Muscle layer of duodenum (tissue), 2 donors: ENCODE measurements at regions not wholly inside any gene's neighbourhood (a gene's known extent, or its start where the extent isn't known, plus 50 kb on each side); places are given as distances from the start of the nearest gene placed in this dataset.
A peak's percentile ranks its signal among the peaks of the same experiment; 100 is the strongest.
"Not testable (repeated sequence)": the region's sequence is repeated elsewhere in the genome, so short reads cannot be mapped to it uniquely, and the experiment has no call there.

ENCODE experiments used
- H3K27ac ChIP-seq: one replicate; pipeline ENCODE4 v1.7.0; 2013; ENCODE audit warnings: mild to moderate bottlenecking, low read length
- H3K27me3 ChIP-seq: one replicate; pipeline ENCODE4 v1.7.0; 2013; ENCODE audit warnings: low read depth, mild to moderate bottlenecking, control low read depth, low read length
- H3K36me3 ChIP-seq, 2 donors: one replicate each; pipeline ENCODE4 v1.7.0; 2013; ENCODE audit warnings: low read length in 2 of 2, control low read depth in 1 of 2, mild to moderate bottlenecking in 1 of 2; ENCODE audit not compliant: insufficient read depth in 2 of 2, control insufficient read depth in 1 of 2
- H3K4me1 ChIP-seq, 2 donors: one replicate each; pipeline ENCODE4 v1.7.0; 2013; ENCODE audit warnings: low read length in 2 of 2, mild to moderate bottlenecking in 2 of 2, control low read depth in 1 of 2, moderate library complexity in 1 of 2; ENCODE audit not compliant: insufficient read depth in 2 of 2, control insufficient read depth in 1 of 2
- H3K4me3 ChIP-seq, 2 donors: one replicate each; pipeline ENCODE4 v1.7.0; 2013; ENCODE audit warnings: low read length in 2 of 2, low read depth in 1 of 2, mild to moderate bottlenecking in 1 of 2
- H3K9me3 ChIP-seq, 2 donors: one replicate each; pipeline ENCODE4 v1.7.0; 2013; ENCODE audit warnings: low read length in 2 of 2, control low read depth in 1 of 2, mild to moderate bottlenecking in 1 of 2; ENCODE audit not compliant: control insufficient read depth in 1 of 2
- donor health status: healthy.

- not testable (repeated sequence) for H3K9me3 ChIP-seq, H3K4me3 ChIP-seq, H3K36me3 ChIP-seq, H3K27me3 ChIP-seq
- H3K27ac ChIP-seq = peak overlapping the region; percentile 93
- peaks cover 17 to 24% of the 10 kb centered on the region in 2 donors for H3K4me1 ChIP-seq
Measured at GRCh38 chr1:8118736-8119135, 92.6 kb upstream of the ERRFI1 start.

DNA sequence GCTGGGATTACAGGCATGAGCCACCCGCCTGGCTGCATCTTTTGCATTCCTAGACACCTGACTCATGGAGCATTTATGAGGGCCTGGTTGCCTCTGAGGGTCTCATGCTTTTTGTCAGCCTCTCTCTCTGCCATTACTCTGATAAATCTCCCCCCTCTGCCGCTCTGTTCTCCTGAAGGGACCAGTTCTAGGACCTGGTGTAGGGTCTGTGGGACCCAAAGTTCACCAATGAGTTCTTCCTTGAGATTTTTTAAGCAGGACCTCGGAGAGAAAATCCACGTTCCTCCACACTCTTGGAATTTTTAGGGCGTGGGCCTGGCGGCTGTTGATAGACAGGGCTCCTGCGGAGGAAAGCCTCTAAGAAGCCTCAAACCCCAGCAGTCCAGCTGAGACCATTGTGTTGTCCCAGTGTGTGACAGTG lies 91.9 kb upstream of the ERRFI1 start:
- H3K27ac ChIP-seq = peak overlapping the region; percentile 93
- H3K27me3 ChIP-seq = no peaks in the 10 kb centered on the region
- no peaks in the 10 kb centered on the region for H3K9me3 ChIP-seq
- H3K4me3 ChIP-seq = peak overlapping the region in 1 of 2 donors; percentile 22
- H3K4me1 ChIP-seq = peaks cover 17 to 24% of the 10 kb centered on the region in 2 donors
- H3K36me3 ChIP-seq = peaks cover 0 to 5% of the 10 kb centered on the region in 2 donors

DNA sequence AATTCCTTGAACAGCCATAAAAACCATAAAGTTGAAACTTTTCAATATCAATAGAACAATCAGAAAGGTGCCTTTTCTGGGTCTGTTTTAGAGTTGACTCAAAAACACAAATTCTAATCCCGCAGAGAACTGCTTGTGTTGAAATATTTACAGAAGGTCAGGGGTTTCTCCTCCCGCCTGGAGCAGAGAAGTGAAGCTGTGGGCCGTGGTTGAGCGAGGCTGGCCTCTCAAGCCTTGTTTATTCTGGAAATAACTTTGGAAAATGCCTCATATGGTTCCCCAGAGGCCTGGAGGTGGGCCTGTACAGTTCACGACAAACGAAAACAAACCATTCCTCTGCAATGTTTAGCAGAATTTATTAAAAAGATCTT lies 90.8 kb upstream of the ERRFI1 start:
- Histone ChIP-seq H3K4me3 (no peak overlapping the region), H3K27me3 (no peaks in the 10 kb centered on the region), H3K9me3 (no peaks in the 10 kb centered on the region), H3K4me1 (peaks cover 13 to 22% of the 10 kb centered on the region in 2 donors), H3K27ac (peak overlapping the region; percentile 86), H3K36me3 (peaks cover 0 to 5% of the 10 kb centered on the region in 2 donors)

GRCh38 chr1:8115769-8116167 lies 89.7 kb upstream of the ERRFI1 start:
- Histone ChIP-seq H3K36me3 (peaks cover 0 to 5% of the 10 kb centered on the region in 2 donors), H3K9me3 (no peaks in the 10 kb centered on the region), H3K27ac (peak overlapping the region; percentile 86), H3K27me3 (no peaks in the 10 kb centered on the region), H3K4me1 (peaks cover 10 to 15% of the 10 kb centered on the region in 2 donors), H3K4me3 (no peak overlapping the region)

DNA sequence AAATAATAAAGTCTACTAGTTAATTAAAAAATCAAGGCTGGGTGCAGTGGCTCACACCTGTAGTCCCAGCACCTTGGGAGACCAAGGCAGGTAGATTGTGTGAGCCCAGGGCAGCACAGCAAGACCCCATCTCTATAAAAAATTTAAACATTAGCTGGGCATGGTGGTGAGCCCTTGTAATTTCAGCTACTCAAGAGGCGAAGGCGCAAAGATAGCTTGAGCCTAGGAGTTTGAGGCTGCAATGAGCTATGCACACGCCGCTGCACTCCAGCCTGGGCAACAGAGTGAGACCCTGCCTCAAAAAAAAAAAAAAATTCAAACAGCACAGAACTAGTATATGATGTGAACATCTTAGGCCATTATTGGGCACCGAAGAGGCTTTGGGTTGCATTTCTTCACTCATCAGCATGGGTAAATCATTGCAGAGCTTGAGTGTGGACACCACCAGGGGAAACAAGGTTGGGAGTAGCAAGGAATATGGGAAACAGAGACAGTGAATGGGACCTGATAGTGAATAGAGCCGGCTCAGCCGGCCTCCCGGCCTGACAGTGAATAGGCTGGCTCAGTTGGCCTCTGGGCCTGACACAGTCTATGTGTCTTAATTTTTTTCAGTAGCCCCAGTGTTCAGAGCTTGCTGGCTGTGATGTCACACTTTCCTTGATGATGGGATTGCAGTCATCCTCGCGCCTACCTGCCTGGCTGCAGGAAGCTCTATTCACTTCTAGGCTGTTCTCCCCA lies 89.1 kb upstream of the ERRFI1 start:
- H3K4me1 ChIP-seq = peaks cover 5 to 12% of the 10 kb centered on the region in 2 donors
- no peaks in the 10 kb centered on the region for H3K9me3 ChIP-seq
- no peak overlapping the region for H3K4me3 ChIP-seq
- H3K27ac ChIP-seq = no peak overlapping the region
- no peaks in the 10 kb centered on the region for H3K27me3 ChIP-seq
- H3K36me3 ChIP-seq = peaks cover 0 to 5% of the 10 kb centered on the region in 2 donors

DNA sequence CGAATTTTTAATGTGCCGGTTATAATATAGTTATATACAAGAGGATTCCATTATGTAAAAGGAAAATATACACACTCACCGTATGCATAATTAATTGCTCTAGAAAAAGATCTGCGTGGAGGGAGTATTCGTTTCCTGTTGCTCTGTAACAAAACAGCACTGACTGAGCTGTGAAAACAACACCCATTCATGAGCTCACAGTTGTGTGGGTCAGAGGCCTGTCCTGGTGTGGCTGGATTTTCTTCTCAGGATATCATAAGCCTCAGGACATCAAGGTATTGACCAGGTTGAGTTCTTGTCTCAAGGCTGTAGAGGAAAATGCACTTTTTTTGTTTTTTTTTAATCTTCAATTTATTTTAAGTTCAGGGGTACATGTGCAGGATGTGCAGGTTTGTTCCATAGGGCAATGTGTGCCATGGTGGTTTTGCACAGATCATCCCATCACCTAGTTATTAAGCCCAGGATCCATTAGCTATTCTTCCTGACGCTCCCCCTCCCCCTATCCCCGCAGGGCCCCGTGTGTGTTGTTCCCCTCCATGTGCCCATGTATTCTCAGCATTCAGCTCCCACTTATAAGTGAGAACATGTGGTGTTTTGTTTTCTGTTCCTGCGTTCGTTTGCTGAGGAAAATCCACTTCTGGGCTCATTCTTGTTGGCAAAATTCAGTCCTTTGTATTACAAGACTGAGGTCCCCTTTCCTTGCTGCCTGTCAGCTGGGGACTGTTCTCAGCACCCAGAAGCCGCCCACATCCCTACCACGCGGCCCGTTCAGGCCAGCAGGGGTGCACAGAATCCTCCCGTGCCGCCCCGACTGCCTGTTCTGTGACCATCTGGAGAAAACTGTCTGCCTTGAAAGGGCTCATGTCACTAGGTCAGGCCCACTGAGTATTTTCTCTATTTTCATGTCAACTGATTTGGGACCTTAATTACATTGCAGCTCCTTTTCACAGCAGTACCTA lies 87.4 kb upstream of the ERRFI1 start:
- no peaks in the 10 kb centered on the region for H3K27me3 ChIP-seq
- no peaks in the 10 kb centered on the region for H3K9me3 ChIP-seq
- peaks cover 0 to 5% of the 10 kb centered on the region in 2 donors for H3K36me3 ChIP-seq
- peaks cover 3 to 11% of the 10 kb centered on the region in 2 donors for H3K4me1 ChIP-seq
- no peak overlapping the region for H3K4me3 ChIP-seq
- H3K27ac ChIP-seq = no peak overlapping the region

GRCh38 chr1:8112611-8113261 lies 86.6 kb upstream of the ERRFI1 start:
- H3K27me3 ChIP-seq = no peaks in the 10 kb centered on the region
- H3K27ac ChIP-seq = no peak overlapping the region
- H3K9me3 ChIP-seq = no peaks in the 10 kb centered on the region
- H3K4me1 ChIP-seq = peaks cover 3 to 7% of the 10 kb centered on the region in 2 donors
- peaks cover 0 to 5% of the 10 kb centered on the region in 2 donors for H3K36me3 ChIP-seq
- H3K4me3 ChIP-seq = no peak overlapping the region

DNA sequence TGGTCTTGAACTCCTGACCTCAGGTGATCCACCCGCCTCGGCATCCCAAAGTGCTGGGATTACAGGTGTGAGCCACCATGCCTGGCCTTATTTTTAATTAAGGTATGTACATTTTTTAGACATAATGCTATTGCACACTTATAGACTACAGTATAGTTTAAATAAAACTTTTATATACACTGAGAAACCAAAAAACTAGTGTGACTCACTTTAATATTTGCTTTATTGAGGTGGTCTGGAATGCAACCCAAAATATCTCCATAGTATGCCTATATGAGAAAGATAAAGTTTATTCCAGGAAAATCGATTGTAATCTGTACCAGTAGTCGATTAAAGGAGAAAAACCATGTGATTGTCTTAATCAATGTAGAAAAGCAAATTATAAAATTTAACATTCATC lies 85.5 kb upstream of the ERRFI1 start:
- peaks cover 2 to 3% of the 10 kb centered on the region in 2 donors for H3K4me1 ChIP-seq
- H3K4me3 ChIP-seq = no peak overlapping the region
- no peak overlapping the region for H3K27ac ChIP-seq
- peaks cover 0 to 1% of the 10 kb centered on the region in 2 donors for H3K36me3 ChIP-seq
- no peaks in the 10 kb centered on the region for H3K9me3 ChIP-seq
- no peaks in the 10 kb centered on the region for H3K27me3 ChIP-seq

GRCh38 chr1:8109216-8109615 lies 83.1 kb upstream of the ERRFI1 start:
- no peak overlapping the region for H3K27ac ChIP-seq
- no peaks in the 10 kb centered on the region for H3K27me3 ChIP-seq
- H3K4me3 ChIP-seq = no peak overlapping the region
- H3K4me1 ChIP-seq = no peaks in the 10 kb centered on the region
- no peaks in the 10 kb centered on the region for H3K36me3 ChIP-seq
- H3K9me3 ChIP-seq = no peaks in the 10 kb centered on the region

GRCh38 chr1:8107897-8108296 lies 81.8 kb upstream of the ERRFI1 start:
- no peak overlapping the region for H3K4me3 ChIP-seq
- H3K9me3 ChIP-seq = no peaks in the 10 kb centered on the region
- H3K4me1 ChIP-seq = no peaks in the 10 kb centered on the region
- H3K27ac ChIP-seq = no peak overlapping the region
- H3K36me3 ChIP-seq = no peaks in the 10 kb centered on the region
- H3K27me3 ChIP-seq = no peaks in the 10 kb centered on the region
